Vagina (tissue), 2 donors: ENCODE measurements at regions not wholly inside any gene's neighbourhood (a gene's known extent, or its start where the extent isn't known, plus 50 kb on each side); places are given as distances from the start of the nearest gene placed in this dataset.

ENCODE experiments used
- DNase-seq, 2 donors: peaks; one replicate each; pipeline ENCODE4 v3.0.0-alpha.2; 2017; ENCODE audit errors: extremely low spot score in 2 of 2
- H3K27ac ChIP-seq: fragments of 200-600 bp; sonication (generic); one replicate; pipeline ENCODE4 v1.5.1; 2019
- H3K27me3 ChIP-seq: fragments of 200-600 bp; sonication (generic); one replicate; pipeline ENCODE4 v1.5.1; 2019
- H3K36me3 ChIP-seq, 2 donors: fragments of 200-600 bp; sonication (generic); one replicate each; pipeline ENCODE4 v1.5.1; 2017 to 2019
- H3K4me1 ChIP-seq: fragments of 200-600 bp; sonication (generic); one replicate; pipeline ENCODE4 v1.5.1; 2019
- H3K4me3 ChIP-seq, 2 donors: fragments of 200-600 bp; sonication (generic); 1 replicate in 1 of 2; 2 replicates in 1 of 2; pipeline ENCODE4 v1.5.1; 2016 to 2019
- H3K9me3 ChIP-seq: fragments of 200-600 bp; sonication (generic); one replicate; pipeline ENCODE4 v1.5.1; 2019
- CTCF ChIP-seq, 3 experiments: fragments of 450-650 bp in 2 of 3; fragments of 200-600 bp in 1 of 3; sonication (generic) in 1 of 3; IDR thresholded peaks; one replicate each; pipeline ENCODE4 v1.5.1; 2017 to 2019; ENCODE audit warnings: antibody characterized with exemption in 3 of 3, mild to moderate bottlenecking in 2 of 3, moderate library complexity in 2 of 3
- POLR2A ChIP-seq, 2 donors: fragments of 450-650 bp; IDR thresholded peaks; one replicate each; pipeline ENCODE4 v1.6.1; 2017; ENCODE audit warnings: antibody characterized with exemption in 2 of 2, mild to moderate bottlenecking in 2 of 2, moderate library complexity in 2 of 2
- POLR2AphosphoS5 ChIP-seq, 2 donors: sonication (generic); formaldehyde crosslinking; IDR thresholded peaks; one replicate each; pipeline ENCODE4 v1.9.0; 2017; ENCODE audit warnings: antibody characterized with exemption in 2 of 2, mild to moderate bottlenecking in 2 of 2, low read depth in 1 of 2; ENCODE audit not compliant: insufficient read depth in 1 of 2
- intact Hi-C: fragments of 100-400 bp; cut with DNase I; formaldehyde crosslinking; loops from one replicate; pipeline ENCODE4 v1.15.1; 2023

- Histone ChIP-seq H3K27me3 (no peaks in the 10 kb centered on the region), H3K36me3 (no peaks in the 10 kb centered on the region), H3K4me3 (no peak overlapping the region), H3K9me3 (no peaks in the 10 kb centered on the region), H3K27ac (no peak overlapping the region), H3K4me1 (no peaks in the 10 kb centered on the region)
- intact Hi-C loops = no loop called here
- TF ChIP-seq POLR2AphosphoS5 (IDR thresholded peaks at IDR 0.05; ENCODE audit: insufficient read depth in 1 of 2, low read depth in 1 of 2) (no peak), POLR2A (IDR thresholded peaks at IDR 0.05) (no peak), CTCF (IDR thresholded peaks at IDR 0.05) (no peak)
- DNase-seq = no peak
Observed at GRCh38 chr9:115671236-115671962, 482.2 kb upstream of the PAPPA start.

- Histone ChIP-seq H3K9me3 (no peaks in the 10 kb centered on the region), H3K27ac (no peak overlapping the region), H3K27me3 (no peaks in the 10 kb centered on the region), H3K4me3 (no peak overlapping the region), H3K4me1 (no peaks in the 10 kb centered on the region), H3K36me3 (no peaks in the 10 kb centered on the region)
- intact Hi-C loops = no loop called here
- TF ChIP-seq CTCF (IDR thresholded peaks at IDR 0.05) = no peak
- TF ChIP-seq POLR2AphosphoS5 (IDR thresholded peaks at IDR 0.05; ENCODE audit: insufficient read depth in 1 of 2, low read depth in 1 of 2) = no peak
- TF ChIP-seq POLR2A (IDR thresholded peaks at IDR 0.05) = no peak
- DNase-seq = no peak
Observed at GRCh38 chr9:115671963-115672305, 481.7 kb upstream of the PAPPA start.

- Histone ChIP-seq H3K4me3 (no peak overlapping the region), H3K27me3 (no peaks in the 10 kb centered on the region), H3K36me3 (no peaks in the 10 kb centered on the region), H3K27ac (peak overlapping the region; percentile 9), H3K9me3 (no peaks in the 10 kb centered on the region), H3K4me1 (no peaks in the 10 kb centered on the region)
- intact Hi-C loops = no loop called here
- TF ChIP-seq POLR2AphosphoS5 (IDR thresholded peaks at IDR 0.05; ENCODE audit: insufficient read depth in 1 of 2, low read depth in 1 of 2) (no peak), POLR2A (IDR thresholded peaks at IDR 0.05) (no peak), CTCF (IDR thresholded peaks at IDR 0.05) (no peak)
- no peak for DNase-seq
Observed at GRCh38 chr9:115672477-115673316, 480.9 kb upstream of the PAPPA start.

- intact Hi-C loops = no loop called here
- TF ChIP-seq CTCF (IDR thresholded peaks at IDR 0.05) = no peak
- TF ChIP-seq POLR2AphosphoS5 (IDR thresholded peaks at IDR 0.05; ENCODE audit: insufficient read depth in 1 of 2, low read depth in 1 of 2) = no peak
- TF ChIP-seq POLR2A (IDR thresholded peaks at IDR 0.05) = no peak
- Histone ChIP-seq H3K9me3 (no peaks in the 10 kb centered on the region), H3K4me3 (no peak overlapping the region), H3K27ac (peak overlapping the region; percentile 9), H3K4me1 (no peaks in the 10 kb centered on the region), H3K27me3 (no peaks in the 10 kb centered on the region), H3K36me3 (no peaks in the 10 kb centered on the region)
- no peak for DNase-seq
Observed at GRCh38 chr9:115673599-115673998, 480.0 kb upstream of the PAPPA start.

- no peak for DNase-seq
- TF ChIP-seq CTCF (IDR thresholded peaks at IDR 0.05) = no peak
- Histone ChIP-seq H3K4me3 (no peak overlapping the region), H3K9me3 (no peaks in the 10 kb centered on the region), H3K27ac (no peak overlapping the region), H3K4me1 (no peaks in the 10 kb centered on the region), H3K27me3 (no peaks in the 10 kb centered on the region), H3K36me3 (no peaks in the 10 kb centered on the region)
- intact Hi-C loops = no loop called here
Observed at GRCh38 chr9:115674091-115674490, 479.5 kb upstream of the PAPPA start.
